SK-N-MC (cell line): ENCODE measurements at regions not wholly inside any gene's neighbourhood (a gene's known extent, or its start where the extent isn't known, plus 50 kb on each side); places are given as distances from the start of the nearest gene placed in this dataset.

ENCODE experiments used
- EZH2 ChIP-seq: fragments of 200-600 bp; sonication (generic); IDR thresholded peaks from one replicate; pipeline ENCODE4 v1.6.1; 2017; ENCODE audit warnings: antibody characterized with exemption
- FOXP2 ChIP-seq: optimal IDR thresholded peaks from 2 replicates; pipeline ENCODE3; 2011; ENCODE audit warnings: mild to moderate bottlenecking, moderate library complexity; ENCODE audit not compliant: insufficient read depth; ENCODE audit errors: extremely low read length, control extremely low read depth
- POLR2AphosphoS5 ChIP-seq: IDR thresholded peaks from 2 replicates; pipeline ENCODE4 v1.6.1; 2012; ENCODE audit warnings: mild to moderate bottlenecking, low read depth, low read length, borderline replicate concordance

DNA sequence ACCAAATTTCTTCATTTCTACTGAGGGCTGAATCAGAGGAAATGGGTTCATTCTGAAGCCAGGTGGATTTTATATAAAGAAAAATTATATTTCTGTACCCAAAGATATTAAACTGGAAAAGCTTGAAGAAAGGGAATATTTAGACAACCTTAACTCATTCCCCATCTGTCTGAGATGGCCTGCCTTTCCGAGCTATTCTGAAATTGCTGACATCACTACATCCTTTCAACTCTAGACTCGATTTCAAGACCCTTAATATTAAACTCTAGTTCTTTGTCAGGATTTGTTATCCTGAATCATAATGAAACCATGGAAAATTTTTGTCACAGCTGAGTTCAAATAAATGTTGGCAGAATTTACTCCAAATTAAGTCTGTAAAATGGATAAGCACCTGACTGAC, 818.5 kb upstream of the SEMA6A start:
- TF ChIP-seq POLR2AphosphoS5 = no peak
- TF ChIP-seq EZH2 = no peak
- TF ChIP-seq FOXP2 = no peak
